Mucosa of rectum (tissue), 2 donors: ENCODE measurements at regions not wholly inside any gene's neighbourhood (a gene's known extent, or its start where the extent isn't known, plus 50 kb on each side); places are given as distances from the start of the nearest gene placed in this dataset.

Source experiments
- H3K27ac ChIP-seq, 2 donors: one replicate each; pipeline ENCODE4 v1.7.0; 2013; ENCODE audit warnings: inconsistent platforms in 2 of 2, low read depth in 2 of 2, low read length in 2 of 2
- H3K27me3 ChIP-seq, 2 donors: one replicate each; pipeline ENCODE4 v1.7.0; 2013; ENCODE audit warnings: low read length in 2 of 2; ENCODE audit not compliant: control insufficient read depth in 2 of 2, insufficient read depth in 2 of 2
- H3K36me3 ChIP-seq, 2 donors: one replicate each; pipeline ENCODE4 v1.7.0; 2013; ENCODE audit warnings: low read length in 2 of 2; ENCODE audit not compliant: control insufficient read depth in 2 of 2, insufficient read depth in 2 of 2
- H3K4me1 ChIP-seq, 2 donors: one replicate each; pipeline ENCODE4 v1.7.0; 2013; ENCODE audit warnings: low read length in 2 of 2, mild to moderate bottlenecking in 1 of 2; ENCODE audit not compliant: control insufficient read depth in 2 of 2, insufficient read depth in 2 of 2
- H3K4me3 ChIP-seq, 2 donors: one replicate each; pipeline ENCODE4 v1.7.0; 2013; ENCODE audit warnings: low read length in 2 of 2
- H3K9ac ChIP-seq, 2 donors: one replicate each; pipeline ENCODE4 v1.7.0; 2013; ENCODE audit warnings: low read length in 2 of 2, low read depth in 1 of 2, mild to moderate bottlenecking in 1 of 2
- H3K9me3 ChIP-seq, 2 donors: one replicate each; pipeline ENCODE4 v1.7.0; 2013; ENCODE audit warnings: low read length in 2 of 2; ENCODE audit not compliant: control insufficient read depth in 2 of 2
- donor health status: healthy.
- donor health status: Normal muscosa, but diverticular disease.

- H3K36me3 ChIP-seq = no peaks in the 10 kb centered on the region
- H3K4me3 ChIP-seq = no peak overlapping the region
- no peak overlapping the region for H3K9ac ChIP-seq
- H3K27me3 ChIP-seq = peaks cover 0 to 8% of the 10 kb centered on the region in 2 donors
- H3K4me1 ChIP-seq = no peaks in the 10 kb centered on the region
- no peaks in the 10 kb centered on the region for H3K9me3 ChIP-seq
- H3K27ac ChIP-seq = no peak overlapping the region
Observed at GRCh38 chr10:128741180-128741579, 615.0 kb upstream of the MKI67 start.

GRCh38 chr10:128741680-128742079 lies 615.5 kb upstream of the MKI67 start:
- Histone ChIP-seq H3K36me3 (no peaks in the 10 kb centered on the region), H3K27ac (no peak overlapping the region), H3K4me1 (no peaks in the 10 kb centered on the region), H3K9me3 (no peaks in the 10 kb centered on the region), H3K27me3 (peaks cover 0 to 8% of the 10 kb centered on the region in 2 donors), H3K9ac (no peak overlapping the region), H3K4me3 (no peak overlapping the region)

- no peak overlapping the region for H3K27ac ChIP-seq
- no peaks in the 10 kb centered on the region for H3K9me3 ChIP-seq
- H3K4me3 ChIP-seq = no peak overlapping the region
- H3K4me1 ChIP-seq = no peaks in the 10 kb centered on the region
- H3K36me3 ChIP-seq = no peaks in the 10 kb centered on the region
- peaks cover 2 to 8% of the 10 kb centered on the region in 2 donors for H3K27me3 ChIP-seq
- H3K9ac ChIP-seq = no peak overlapping the region
Observed at GRCh38 chr10:128744092-128744491, 617.9 kb upstream of the MKI67 start.

- no peak overlapping the region for H3K9ac ChIP-seq
- no peaks in the 10 kb centered on the region for H3K9me3 ChIP-seq
- H3K4me1 ChIP-seq = no peaks in the 10 kb centered on the region
- peaks cover 2 to 5% of the 10 kb centered on the region in 2 donors for H3K27me3 ChIP-seq
- no peaks in the 10 kb centered on the region for H3K36me3 ChIP-seq
- H3K27ac ChIP-seq = no peak overlapping the region
- H3K4me3 ChIP-seq = no peak overlapping the region
Observed at GRCh38 chr10:128744811-128745305, 618.6 kb upstream of the MKI67 start.

GRCh38 chr10:128747582-128748346 lies 621.5 kb upstream of the MKI67 start:
- Histone ChIP-seq H3K9ac (no peak overlapping the region), H3K4me3 (no peak overlapping the region), H3K27me3 (peaks cover 0 to 2% of the 10 kb centered on the region in 2 donors), H3K27ac (no peak overlapping the region), H3K4me1 (no peaks in the 10 kb centered on the region), H3K36me3 (no peaks in the 10 kb centered on the region), H3K9me3 (no peaks in the 10 kb centered on the region)

- Histone ChIP-seq H3K27me3 (peaks cover 0 to 2% of the 10 kb centered on the region in 2 donors), H3K9me3 (no peaks in the 10 kb centered on the region), H3K27ac (no peak overlapping the region), H3K4me3 (no peak overlapping the region), H3K9ac (no peak overlapping the region), H3K36me3 (no peaks in the 10 kb centered on the region), H3K4me1 (no peaks in the 10 kb centered on the region)
Observed at GRCh38 chr10:128751284-128751683, 625.1 kb upstream of the MKI67 start.

GRCh38 chr10:128751851-128752250 lies 625.6 kb upstream of the MKI67 start:
- no peak overlapping the region for H3K27ac ChIP-seq
- H3K4me1 ChIP-seq = no peaks in the 10 kb centered on the region
- no peaks in the 10 kb centered on the region for H3K36me3 ChIP-seq
- H3K9me3 ChIP-seq = no peaks in the 10 kb centered on the region
- H3K4me3 ChIP-seq = no peak overlapping the region
- H3K9ac ChIP-seq = no peak overlapping the region
- peaks cover 0 to under 1% of the 10 kb centered on the region in 2 donors for H3K27me3 ChIP-seq

- Histone ChIP-seq H3K9me3 (no peaks in the 10 kb centered on the region), H3K27me3 (no peaks in the 10 kb centered on the region), H3K4me1 (no peaks in the 10 kb centered on the region), H3K27ac (no peak overlapping the region), H3K9ac (no peak overlapping the region), H3K4me3 (no peak overlapping the region), H3K36me3 (no peaks in the 10 kb centered on the region)
Observed at GRCh38 chr10:128759174-128759573, 633.0 kb upstream of the MKI67 start.

GRCh38 chr10:128763588-128763987 lies 637.4 kb upstream of the MKI67 start:
- Histone ChIP-seq H3K4me3 (no peak overlapping the region), H3K9me3 (no peaks in the 10 kb centered on the region), H3K27ac (no peak overlapping the region), H3K36me3 (no peaks in the 10 kb centered on the region), H3K9ac (no peak overlapping the region), H3K27me3 (no peaks in the 10 kb centered on the region), H3K4me1 (no peaks in the 10 kb centered on the region)

GRCh38 chr10:128764190-128764589 lies 638.0 kb upstream of the MKI67 start:
- H3K36me3 ChIP-seq = no peaks in the 10 kb centered on the region
- no peak overlapping the region for H3K4me3 ChIP-seq
- H3K9ac ChIP-seq = no peak overlapping the region
- H3K27me3 ChIP-seq = no peaks in the 10 kb centered on the region
- H3K4me1 ChIP-seq = no peaks in the 10 kb centered on the region
- H3K9me3 ChIP-seq = no peaks in the 10 kb centered on the region
- no peak overlapping the region for H3K27ac ChIP-seq
